GM21360 (cell line): ENCODE measurements at regions not wholly inside any gene's neighbourhood (a gene's known extent, or its start where the extent isn't known, plus 50 kb on each side); places are given as distances from the start of the nearest gene placed in this dataset.
"Not testable (repeated sequence)": the region's sequence is repeated elsewhere in the genome, so short reads cannot be mapped to it uniquely, and the experiment has no call there.

Experiments
- ATAC-seq: cut with Tn5 transposase; IDR thresholded peaks from one replicate; pipeline ENCODE4 v1.9.1; 2021; ENCODE audit warnings: mild to moderate bottlenecking, moderate library complexity; ENCODE audit not compliant: unreplicated experiment

DNA sequence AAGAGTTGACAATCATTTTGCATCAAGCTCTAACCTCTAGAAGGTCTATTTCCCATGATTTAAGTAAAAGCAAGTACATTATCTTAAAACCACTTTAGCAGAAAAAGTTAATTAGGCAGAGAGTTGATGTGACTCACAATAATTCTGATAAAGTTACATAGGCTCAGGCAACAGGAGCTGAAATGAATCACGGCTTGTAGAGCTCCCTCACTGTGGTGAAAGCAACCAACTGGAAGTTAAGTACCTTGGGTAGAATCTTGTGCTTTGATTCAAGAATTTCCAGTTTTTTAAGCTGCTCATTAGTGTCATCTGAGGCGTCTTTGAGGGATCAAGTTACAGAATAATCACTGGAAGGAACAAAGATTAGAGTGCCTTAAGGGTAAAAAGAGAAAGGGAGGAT, 68.9 kb upstream of the NFE2L3 start:
- no peak for ATAC-seq

- ATAC-seq, result no peak
Observed at GRCh38 chr7:26084418-26084817, 67.6 kb upstream of the NFE2L3 start.

DNA sequence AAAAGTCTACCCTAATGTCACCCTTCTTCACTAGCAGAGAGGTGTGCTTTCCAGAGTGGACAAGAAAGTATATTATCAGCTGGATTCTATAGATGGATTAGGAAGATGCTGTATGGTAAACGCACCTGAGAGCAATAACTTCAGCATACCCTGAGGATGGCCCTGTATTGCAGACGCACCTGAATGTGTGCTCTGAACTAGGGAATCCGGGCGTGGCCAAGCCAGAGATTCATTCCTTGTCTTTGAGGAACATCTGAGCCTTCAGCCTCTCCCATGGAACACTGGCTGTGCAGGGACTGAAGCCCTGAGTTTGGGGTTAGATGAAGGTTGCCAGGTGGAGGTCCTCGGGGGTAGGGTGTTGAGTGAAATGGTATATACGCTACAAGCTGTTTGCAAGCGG, 66.2 kb upstream of the NFE2L3 start:
- ATAC-seq, result no peak

DNA sequence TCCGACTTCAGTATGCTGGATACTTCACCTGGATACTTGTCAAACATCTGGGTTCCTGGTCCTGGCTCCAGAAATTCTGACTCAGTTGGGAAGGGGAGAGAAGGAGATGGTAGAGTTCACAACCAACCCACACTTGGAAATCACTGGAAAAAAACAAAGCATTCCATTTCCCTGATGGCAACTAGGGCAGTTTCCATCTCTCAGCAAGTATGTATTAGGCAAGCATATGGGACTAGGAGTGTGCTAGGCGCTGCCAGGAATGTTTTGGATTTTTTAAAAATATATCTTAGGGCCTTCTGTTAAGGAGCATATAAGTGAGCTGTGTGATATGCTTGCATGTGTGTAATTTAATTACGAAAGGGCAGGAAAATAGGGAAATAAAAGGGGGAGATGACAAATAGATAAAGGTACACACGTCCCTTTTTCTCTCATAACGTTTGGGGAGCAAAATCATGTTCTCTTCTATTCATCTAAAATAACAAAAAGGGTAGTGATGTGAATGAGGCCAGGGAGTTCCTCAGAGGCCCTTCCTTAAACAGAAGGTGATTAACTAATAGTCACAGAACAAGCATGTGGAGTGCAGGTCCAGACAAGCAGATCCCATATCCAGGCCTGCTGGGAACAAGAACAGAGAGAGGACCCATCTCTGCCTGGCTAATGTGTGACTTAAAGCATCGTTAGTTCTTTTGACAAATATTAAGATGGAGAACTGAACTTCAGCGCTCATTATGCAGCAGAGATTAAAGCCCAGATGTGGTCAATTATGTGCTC, 64.5 kb upstream of the NFE2L3 start:
- ATAC-seq, result no peak

GRCh38 chr7:26089469-26089868, 62.5 kb upstream of the NFE2L3 start:
- ATAC-seq, result not testable (repeated sequence)

GRCh38 chr7:26090927-26091519, 61.0 kb upstream of the NFE2L3 start:
- ATAC-seq, result no peak

DNA sequence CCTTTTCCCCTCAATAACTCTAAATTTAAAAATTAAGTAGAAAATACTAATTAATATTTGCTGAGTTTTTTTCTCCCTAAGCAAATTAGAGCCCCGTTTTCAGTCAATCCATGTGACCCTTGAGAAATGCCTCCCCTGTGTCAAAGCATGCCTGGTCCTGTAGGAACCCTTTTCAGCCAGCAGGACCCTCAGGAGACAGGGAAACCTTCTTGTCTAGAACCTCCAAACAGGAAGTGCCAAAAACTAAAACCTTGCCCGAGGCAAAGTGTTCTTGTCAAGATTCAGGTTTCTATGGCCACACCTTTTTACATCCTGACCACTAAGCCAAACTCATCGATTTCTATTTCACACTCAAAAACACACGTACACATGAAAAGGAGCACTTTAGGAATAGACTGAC, 60.1 kb upstream of the NFE2L3 start:
- ATAC-seq, result no peak

- ATAC-seq, result no peak
Observed at GRCh38 chr7:26093023-26093422, 59.0 kb upstream of the NFE2L3 start.

GRCh38 chr7:26096136-26096535, 55.9 kb upstream of the NFE2L3 start:
- no peak for ATAC-seq

- ATAC-seq, result no peak
Observed at GRCh38 chr7:26097837-26098668, 53.9 kb upstream of the NFE2L3 start.

DNA sequence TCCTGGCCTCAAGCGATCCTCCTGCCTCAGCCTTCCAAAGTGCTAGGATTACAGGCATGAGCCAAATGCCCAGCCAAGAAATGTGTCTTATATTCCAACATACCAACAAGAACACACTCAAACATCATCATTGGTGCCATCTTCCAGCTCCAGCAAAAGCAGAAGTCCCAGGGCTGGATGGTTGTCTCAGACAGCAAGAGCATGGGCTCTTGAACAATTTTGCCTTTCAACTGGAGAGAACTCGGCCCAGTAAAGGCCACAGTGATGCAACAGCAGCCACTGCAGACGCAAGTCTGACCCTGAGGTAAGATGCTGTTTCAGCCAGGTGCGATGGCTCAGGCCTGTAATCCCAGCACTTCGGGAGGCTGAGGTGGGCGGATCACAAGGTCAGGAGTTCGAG, 52.8 kb upstream of the NFE2L3 start:
- no peak for ATAC-seq

GRCh38 chr7:26100406-26101339, 51.3 kb upstream of the NFE2L3 start:
- no peak for ATAC-seq

- ATAC-seq, result no peak
Observed at GRCh38 chr7:26101361-26102151, 50.4 kb upstream of the NFE2L3 start.

DNA sequence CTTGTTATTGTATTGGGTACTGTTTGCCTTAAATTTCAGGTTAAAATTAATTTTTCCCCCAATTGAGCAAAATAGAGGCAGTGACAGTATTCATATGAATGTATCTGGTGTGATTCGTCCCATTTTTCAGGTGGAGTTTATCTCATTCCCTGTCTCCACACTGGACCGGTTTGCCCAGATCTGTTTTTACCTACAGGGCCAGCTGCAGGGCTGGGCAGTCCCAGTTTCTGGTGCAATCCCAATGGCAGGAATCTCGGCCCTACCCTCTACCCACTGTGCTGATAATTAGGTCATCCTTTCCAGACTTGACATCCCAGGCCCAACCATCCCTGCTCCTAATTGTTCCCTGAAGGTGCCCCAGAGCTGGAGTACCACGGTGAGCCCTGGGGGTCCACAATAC, 49.8 kb upstream of the NFE2L3 start:
- no peak for ATAC-seq
